VCaP (cell line): ENCODE measurements at regions not wholly inside any gene's neighbourhood (a gene's known extent, or its start where the extent isn't known, plus 50 kb on each side); places are given as distances from the start of the nearest gene placed in this dataset.

Source experiments
- H3K27ac ChIP-seq: fragments of 450-650 bp; 2 replicates; pipeline ENCODE4 v1.5.1; 2017
- CTCF ChIP-seq: fragments of 450-650 bp; conservative IDR thresholded peaks from 2 replicates; pipeline ENCODE4 v1.5.1; 2017; ENCODE audit warnings: mild to moderate bottlenecking, moderate library complexity

GRCh38 chr5:117249086-117249815 is 674.6 kb upstream of the SEMA6A start:
- no peak for TF ChIP-seq CTCF
- H3K27ac ChIP-seq, result no peak overlapping the region

- no peak for TF ChIP-seq CTCF
Measured at GRCh38 chr5:117246424-117246823, 671.8 kb upstream of the SEMA6A start.

GRCh38 chr5:117245130-117245529 is 670.5 kb upstream of the SEMA6A start:
- H3K27ac ChIP-seq, result no peak overlapping the region
- TF ChIP-seq CTCF, result no peak

More at GRCh38 chr5:117246424-117246823, 671.8 kb upstream of the SEMA6A start:
- H3K27ac ChIP-seq, result no peak overlapping the region

- no peak overlapping the region for H3K27ac ChIP-seq
- TF ChIP-seq CTCF, result no peak
Measured at GRCh38 chr5:117242028-117242427, 667.4 kb upstream of the SEMA6A start.

GRCh38 chr5:117236941-117237340 is 662.3 kb upstream of the SEMA6A start:
- H3K27ac ChIP-seq, result no peak overlapping the region
- TF ChIP-seq CTCF, result no peak

- no peak for TF ChIP-seq CTCF
- H3K27ac ChIP-seq, result no peak overlapping the region
Measured at GRCh38 chr5:117235786-117236185, 661.2 kb upstream of the SEMA6A start.

GRCh38 chr5:117230375-117230774 is 655.8 kb upstream of the SEMA6A start:
- TF ChIP-seq CTCF, result no peak
- H3K27ac ChIP-seq, result no peak overlapping the region
